ENCODE measurements at regions not wholly inside any gene's neighbourhood (a gene's known extent, or its start where the extent isn't known, plus 50 kb on each side); places are given as distances from the start of the nearest gene placed in this dataset.
A peak's percentile ranks its signal among the peaks of the same experiment; 100 is the strongest.

DNA sequence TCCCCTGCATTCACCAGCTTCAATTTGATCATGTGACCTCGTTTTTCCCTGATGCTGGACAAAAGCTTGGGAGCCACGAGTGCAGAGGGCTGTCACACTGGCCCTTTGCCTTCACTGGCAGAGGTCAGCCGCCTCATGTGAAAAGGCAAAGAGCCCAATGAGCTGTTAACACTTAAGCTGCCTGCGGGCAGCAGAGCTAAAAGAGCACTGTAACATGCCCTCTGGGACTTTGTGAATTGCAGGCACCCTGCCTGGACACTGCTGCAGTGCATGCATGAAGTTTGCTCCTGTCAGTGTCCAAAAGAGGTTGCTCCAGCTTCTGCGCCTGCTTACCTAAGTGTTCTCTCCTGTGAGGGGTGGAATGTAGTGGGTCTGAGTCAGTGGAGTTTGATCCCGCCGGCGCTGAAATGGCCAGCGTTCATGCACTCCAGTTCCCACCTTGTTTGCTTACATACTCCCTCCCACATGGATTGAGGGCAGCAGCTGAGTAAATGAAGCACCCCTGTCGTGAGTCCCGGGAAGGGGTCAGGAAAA lies 193.7 kb downstream of the RFC3 start:
- no peak overlapping the region for H2BK12ac ChIP-seq (ENCODE audit: low read length)

GRCh38 chr13:34012382-34012781 lies 194.4 kb downstream of the RFC3 start:
- Histone ChIP-seq H3K79me1 (ENCODE audit: low read length) (no peaks in the 10 kb centered on the region), H3K4me3 (ENCODE audit: low read depth, low read length) (no peak overlapping the region), H3K27ac (ENCODE audit: low read depth, low read length) (no peak overlapping the region), H2BK120ac (ENCODE audit: insufficient read depth, low read length, poor library complexity) (no peak overlapping the region), H3K27me3 (ENCODE audit: insufficient read depth, low read length) (no peaks in the 10 kb centered on the region), H2BK12ac (ENCODE audit: low read length) (no peak overlapping the region), H3K4ac (ENCODE audit: low read depth, low read length) (no peak overlapping the region), H3K36me3 (ENCODE audit: control insufficient read depth in 1 of 2, insufficient read depth in 2 of 2, low read length in 2 of 2) (no peaks in the 10 kb centered on the region), H3K4me1 (ENCODE audit: control insufficient read depth in 1 of 2, insufficient read depth in 2 of 2, low read length in 2 of 2) (peaks cover 0 to 3% of the 10 kb centered on the region in 2 experiments), H3K14ac (ENCODE audit: low read length) (no peak overlapping the region), H4K12ac (ENCODE audit: low read depth, low read length) (no peak overlapping the region), H2AK5ac (ENCODE audit: low read length) (peak overlapping the region; percentile 54), H4K91ac (ENCODE audit: low read depth, low read length) (peak overlapping the region; percentile 37), H3K18ac (ENCODE audit: low read length) (no peak overlapping the region), H2AFZ (ENCODE audit: insufficient read depth, low read length, poor library complexity) (no peak overlapping the region), H3K9me3 (ENCODE audit: insufficient read depth, low read depth, low read length) (no peaks in the 10 kb centered on the region), H2BK5ac (ENCODE audit: low read depth, low read length, poor library complexity) (no peak overlapping the region), H3K79me2 (ENCODE audit: control insufficient read depth, insufficient read depth, low read length, poor library complexity) (no peaks in the 10 kb centered on the region), H4K8ac (ENCODE audit: low read depth, low read length) (no peak overlapping the region), H3K4me2 (ENCODE audit: low read length) (no peak overlapping the region), H3K23ac (ENCODE audit: low read length) (no peak overlapping the region), H3K9ac (ENCODE audit: low read length) (no peak overlapping the region)
- no peak for DNase-seq
- no CpG with 5 or more reads among the region's 2 CpGs for WGBS (ENCODE audit: extremely low coverage, insufficient coverage, insufficient read length)

More for the DNA sequence above, 193.7 kb downstream of the RFC3 start:
- no peak overlapping the region for H3K4me2 ChIP-seq (ENCODE audit: low read length)
- no peaks in the 10 kb centered on the region for H3K9me3 ChIP-seq (ENCODE audit: insufficient read depth, low read depth, low read length)
- no peak overlapping the region for H3K4me3 ChIP-seq (ENCODE audit: low read depth, low read length)
- no peak overlapping the region for H4K12ac ChIP-seq (ENCODE audit: low read depth, low read length)
- no peak overlapping the region for H3K14ac ChIP-seq (ENCODE audit: low read length)
- H4K8ac ChIP-seq (ENCODE audit: low read depth, low read length) = no peak overlapping the region
- no peak overlapping the region for H2BK5ac ChIP-seq (ENCODE audit: low read depth, low read length, poor library complexity)
- no peak overlapping the region for H3K27ac ChIP-seq (ENCODE audit: low read depth, low read length)
- peaks cover 0 to 3% of the 10 kb centered on the region in 2 experiments for H3K4me1 ChIP-seq (ENCODE audit: control insufficient read depth in 1 of 2, insufficient read depth in 2 of 2, low read length in 2 of 2)
- no peaks in the 10 kb centered on the region for H3K79me2 ChIP-seq (ENCODE audit: control insufficient read depth, insufficient read depth, low read length, poor library complexity)
- H3K9ac ChIP-seq (ENCODE audit: low read length) = no peak overlapping the region
- no peak overlapping the region for H4K91ac ChIP-seq (ENCODE audit: low read depth, low read length)
- H3K79me1 ChIP-seq (ENCODE audit: low read length) = no peaks in the 10 kb centered on the region
- WGBS (ENCODE audit: extremely low coverage, insufficient coverage, insufficient read length) = no CpG with 5 or more reads among the region's 11 CpGs
- H2AFZ ChIP-seq (ENCODE audit: insufficient read depth, low read length, poor library complexity) = no peak overlapping the region
- no peak overlapping the region for H3K18ac ChIP-seq (ENCODE audit: low read length)
- peak; percentile 46 to 64 for DNase-seq
- H2AK5ac ChIP-seq (ENCODE audit: low read length) = no peak overlapping the region
- H3K36me3 ChIP-seq (ENCODE audit: control insufficient read depth in 1 of 2, insufficient read depth in 2 of 2, low read length in 2 of 2) = no peaks in the 10 kb centered on the region
- no peak overlapping the region for H3K4ac ChIP-seq (ENCODE audit: low read depth, low read length)
- no peaks in the 10 kb centered on the region for H3K27me3 ChIP-seq (ENCODE audit: insufficient read depth, low read length)
- H3K23ac ChIP-seq (ENCODE audit: low read length) = no peak overlapping the region
- no peak overlapping the region for H2BK120ac ChIP-seq (ENCODE audit: insufficient read depth, low read length, poor library complexity)

DNA sequence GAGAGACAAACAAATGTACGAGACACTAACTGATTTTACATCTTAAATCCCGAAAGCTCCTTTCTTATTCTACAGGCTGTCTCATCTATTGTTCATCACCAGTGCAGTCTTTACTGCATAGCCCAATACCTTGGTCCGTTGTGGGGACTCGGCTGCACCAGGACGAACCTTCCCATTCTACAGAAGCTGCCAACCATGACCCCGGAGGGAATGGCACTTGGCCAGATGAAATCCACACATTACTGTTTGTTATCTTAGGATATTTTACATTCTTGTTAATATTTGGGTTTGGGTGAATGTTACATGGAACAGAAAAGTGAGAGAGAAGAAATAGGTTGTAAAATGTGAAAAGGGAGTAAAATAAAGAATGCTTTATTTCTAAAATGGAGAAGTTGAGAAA lies 195.1 kb downstream of the RFC3 start:
- H3K4ac ChIP-seq (ENCODE audit: low read depth, low read length) = no peak overlapping the region
- H4K8ac ChIP-seq (ENCODE audit: low read depth, low read length) = no peak overlapping the region
- H3K4me3 ChIP-seq (ENCODE audit: low read depth, low read length) = no peak overlapping the region
- H4K91ac ChIP-seq (ENCODE audit: low read depth, low read length) = no peak overlapping the region
- no peak overlapping the region for H2AFZ ChIP-seq (ENCODE audit: insufficient read depth, low read length, poor library complexity)
- H3K23ac ChIP-seq (ENCODE audit: low read length) = no peak overlapping the region
- H2AK5ac ChIP-seq (ENCODE audit: low read length) = no peak overlapping the region
- no peak overlapping the region for H3K9ac ChIP-seq (ENCODE audit: low read length)
- no peak overlapping the region for H3K14ac ChIP-seq (ENCODE audit: low read length)
- H3K9me3 ChIP-seq (ENCODE audit: insufficient read depth, low read depth, low read length) = no peaks in the 10 kb centered on the region
- H3K27me3 ChIP-seq (ENCODE audit: insufficient read depth, low read length) = no peaks in the 10 kb centered on the region
- H3K79me1 ChIP-seq (ENCODE audit: low read length) = no peaks in the 10 kb centered on the region
- H2BK120ac ChIP-seq (ENCODE audit: insufficient read depth, low read length, poor library complexity) = no peak overlapping the region
- no peaks in the 10 kb centered on the region for H3K79me2 ChIP-seq (ENCODE audit: control insufficient read depth, insufficient read depth, low read length, poor library complexity)
- H3K4me1 ChIP-seq (ENCODE audit: control insufficient read depth in 1 of 2, insufficient read depth in 2 of 2, low read length in 2 of 2) = peaks cover 0 to 3% of the 10 kb centered on the region in 2 experiments
- H3K18ac ChIP-seq (ENCODE audit: low read length) = no peak overlapping the region
- H3K27ac ChIP-seq (ENCODE audit: low read depth, low read length) = no peak overlapping the region
- H4K12ac ChIP-seq (ENCODE audit: low read depth, low read length) = no peak overlapping the region
- no CpG with 5 or more reads among the region's 6 CpGs for WGBS (ENCODE audit: extremely low coverage, insufficient coverage, insufficient read length)
- H3K4me2 ChIP-seq (ENCODE audit: low read length) = no peak overlapping the region
- H3K36me3 ChIP-seq (ENCODE audit: control insufficient read depth in 1 of 2, insufficient read depth in 2 of 2, low read length in 2 of 2) = no peaks in the 10 kb centered on the region
- DNase-seq = peak in 1 of 2 donors; percentile 33
- no peak overlapping the region for H2BK5ac ChIP-seq (ENCODE audit: low read depth, low read length, poor library complexity)
- no peak overlapping the region for H2BK12ac ChIP-seq (ENCODE audit: low read length)

GRCh38 chr13:34017231-34017630 lies 199.3 kb downstream of the RFC3 start:
- Histone ChIP-seq H2AK5ac (ENCODE audit: low read length) (no peak overlapping the region), H3K4me2 (ENCODE audit: low read length) (no peak overlapping the region), H4K8ac (ENCODE audit: low read depth, low read length) (no peak overlapping the region), H3K4ac (ENCODE audit: low read depth, low read length) (no peak overlapping the region), H3K18ac (ENCODE audit: low read length) (no peak overlapping the region), H2BK120ac (ENCODE audit: insufficient read depth, low read length, poor library complexity) (no peak overlapping the region), H3K27ac (ENCODE audit: low read depth, low read length) (no peak overlapping the region), H3K79me2 (ENCODE audit: control insufficient read depth, insufficient read depth, low read length, poor library complexity) (no peaks in the 10 kb centered on the region), H3K14ac (ENCODE audit: low read length) (no peak overlapping the region), H2BK5ac (ENCODE audit: low read depth, low read length, poor library complexity) (no peak overlapping the region), H3K4me3 (ENCODE audit: low read depth, low read length) (no peak overlapping the region), H3K9me3 (ENCODE audit: insufficient read depth, low read depth, low read length) (no peaks in the 10 kb centered on the region), H3K36me3 (ENCODE audit: control insufficient read depth in 1 of 2, insufficient read depth in 2 of 2, low read length in 2 of 2) (no peaks in the 10 kb centered on the region), H3K27me3 (ENCODE audit: insufficient read depth, low read length) (no peaks in the 10 kb centered on the region), H3K4me1 (ENCODE audit: control insufficient read depth in 1 of 2, insufficient read depth in 2 of 2, low read length in 2 of 2) (no peaks in the 10 kb centered on the region), H4K91ac (ENCODE audit: low read depth, low read length) (no peak overlapping the region), H3K79me1 (ENCODE audit: low read length) (peaks cover 2% of the 10 kb centered on the region), H2AFZ (ENCODE audit: insufficient read depth, low read length, poor library complexity) (no peak overlapping the region), H2BK12ac (ENCODE audit: low read length) (no peak overlapping the region), H3K9ac (ENCODE audit: low read length) (no peak overlapping the region), H3K23ac (ENCODE audit: low read length) (no peak overlapping the region), H4K12ac (ENCODE audit: low read depth, low read length) (no peak overlapping the region)
- WGBS (ENCODE audit: extremely low coverage, insufficient coverage, insufficient read length) = no CpG with 5 or more reads among the region's 4 CpGs
- no peak for DNase-seq

Data from trophoblast cell (in vitro differentiated cells and primary cell).